A673 (cell line): ENCODE measurements at regions not wholly inside any gene's neighbourhood (a gene's known extent, or its start where the extent isn't known, plus 50 kb on each side); places are given as distances from the start of the nearest gene placed in this dataset.

Source experiments
- CTCF ChIP-seq: fragments of 300-800, 200-600 bp; sonication (generic); conservative IDR thresholded peaks from 2 replicates; pipeline ENCODE4 v1.5.1; 2017; ENCODE audit warnings: low read depth, mild to moderate bottlenecking, antibody characterized with exemption, low read length, moderate library complexity, mixed read lengths
- EZH2 ChIP-seq: fragments of 200-600 bp; sonication (generic); IDR thresholded peaks from 2 replicates; pipeline ENCODE4 v1.6.1; 2017; ENCODE audit warnings: borderline replicate concordance, low read depth, mild to moderate bottlenecking, mixed read lengths, antibody characterized with exemption, low read length; ENCODE audit not compliant: poor library complexity, severe bottlenecking

GRCh38 chr14:41087056-41087455 lies 519.6 kb upstream of the LRFN5 start:
- TF ChIP-seq CTCF (no peak), EZH2 (no peak)
